T-helper 17 cell (primary cell): ENCODE measurements at regions not wholly inside any gene's neighbourhood (a gene's known extent, or its start where the extent isn't known, plus 50 kb on each side); places are given as distances from the start of the nearest gene placed in this dataset.
"Not testable (repeated sequence)": the region's sequence is repeated elsewhere in the genome, so short reads cannot be mapped to it uniquely, and the experiment has no call there.

Experiments used
- ATAC-seq: fragments of 150-1000 bp; cut with Tn5 transposase; 2 replicates; pipeline ENCODE4 v1.10.0; 2021; ENCODE audit warnings: mild to moderate bottlenecking, moderate library complexity
- DNase-seq, 3 donors: peaks; one replicate each; pipeline versions ENCODE4 v3.0.0 to v3.0.0-alpha.2; 2020 to 2021
- H3K9me3 ChIP-seq: one replicate; pipeline ENCODE4 v1.7.0; 2013; ENCODE audit warnings: low read length, mild to moderate bottlenecking; ENCODE audit not compliant: control insufficient read depth, poor library complexity, severe bottlenecking
- H3K27ac Mint-ChIP-seq: one replicate; pipeline ENCODE4 v1.8.0; 2022; ENCODE audit warnings: mild to moderate bottlenecking, moderate library complexity, mixed read lengths
- H3K27me3 Mint-ChIP-seq: one replicate; pipeline ENCODE4 v1.8.0; 2022; ENCODE audit warnings: mixed read lengths
- H3K36me3 Mint-ChIP-seq: one replicate; pipeline ENCODE4 v1.8.0; 2022; ENCODE audit warnings: low read depth, mixed read lengths
- H3K4me1 Mint-ChIP-seq: one replicate; pipeline ENCODE4 v1.8.0; 2022; ENCODE audit warnings: mild to moderate bottlenecking, mixed read lengths
- H3K4me3 Mint-ChIP-seq: one replicate; pipeline ENCODE4 v1.8.0; 2022; ENCODE audit warnings: mild to moderate bottlenecking, moderate library complexity, mixed read lengths

DNA sequence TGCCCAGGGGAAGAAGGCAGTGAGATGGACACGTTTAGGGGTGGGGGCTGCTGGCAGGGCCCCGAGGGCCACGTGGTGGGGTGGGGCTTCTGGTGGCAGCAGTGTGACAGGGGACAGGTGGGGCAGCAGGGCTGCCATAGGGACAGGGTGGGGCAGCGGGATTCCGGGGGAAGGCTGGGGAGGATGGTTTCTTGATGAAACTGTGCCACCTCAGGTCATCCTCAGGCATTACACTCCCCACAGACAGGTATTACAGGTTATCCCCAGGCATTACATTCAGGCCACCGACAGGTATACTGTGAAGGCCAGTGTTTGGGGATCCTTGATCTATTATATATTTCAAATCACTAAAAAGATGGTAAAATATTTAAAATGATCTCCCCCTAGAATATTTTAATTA, 432.1 kb upstream of the TSPY4 start:
- no peaks in the 10 kb centered on the region for H3K27me3 Mint-ChIP-seq
- no peaks in the 10 kb centered on the region for H3K9me3 ChIP-seq
- H3K36me3 Mint-ChIP-seq, result no peaks in the 10 kb centered on the region
- ATAC-seq, result no peak
- H3K27ac Mint-ChIP-seq, result no peak overlapping the region
- DNase-seq, result no peak
- H3K4me3 Mint-ChIP-seq, result no peak overlapping the region
- no peaks in the 10 kb centered on the region for H3K4me1 Mint-ChIP-seq

DNA sequence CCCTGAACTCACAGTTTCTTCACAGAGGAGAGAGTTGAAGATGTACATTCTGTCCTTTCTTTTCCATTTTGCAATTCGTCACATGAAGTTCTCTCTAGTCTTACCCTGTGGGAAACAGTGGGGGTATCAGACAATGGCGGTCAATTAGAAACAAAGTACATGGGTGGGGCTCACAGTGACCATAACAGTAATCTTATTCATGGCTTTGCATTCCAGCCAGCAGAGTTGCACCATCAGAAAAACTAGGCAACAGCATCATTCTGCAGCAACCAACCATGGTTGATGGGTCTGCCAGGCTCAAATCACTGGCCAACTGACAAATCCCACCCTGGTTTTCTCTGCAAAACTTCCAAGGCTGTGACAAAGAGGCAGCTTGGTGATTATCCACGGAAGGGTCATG, 414.7 kb upstream of the TSPY4 start:
- not testable (repeated sequence) for ATAC-seq, H3K4me3 Mint-ChIP-seq, H3K27me3 Mint-ChIP-seq, H3K27ac Mint-ChIP-seq, DNase-seq, H3K36me3 Mint-ChIP-seq, H3K9me3 ChIP-seq, H3K4me1 Mint-ChIP-seq
